NB4 (cell line): ENCODE measurements at regions not wholly inside any gene's neighbourhood (a gene's known extent, or its start where the extent isn't known, plus 50 kb on each side); places are given as distances from the start of the nearest gene placed in this dataset.

Experiments
- DNase-seq: peaks from one replicate; pipeline ENCODE4 v3.0.0; 2010; ENCODE audit warnings: low read depth
- H3K4me3 ChIP-seq: one replicate; pipeline ENCODE4 v1.5.1; 2011; ENCODE audit warnings: mild to moderate bottlenecking, low read depth, low read length, moderate library complexity
- MAX ChIP-seq: IDR thresholded peaks from 2 replicates; pipeline ENCODE4 v1.6.1; 2011; ENCODE audit warnings: low read depth, low read length
- MYC ChIP-seq: IDR thresholded peaks from 2 replicates; pipeline ENCODE4 v1.6.1; 2011; ENCODE audit warnings: low read depth, low read length
- POLR2A ChIP-seq: IDR thresholded peaks from 2 replicates; pipeline ENCODE4 v1.6.1; 2011; ENCODE audit warnings: mild to moderate bottlenecking; ENCODE audit not compliant: insufficient read length; ENCODE audit errors: extremely low read depth
- TF ChIP-seq, protein P1 (sequence below): IDR thresholded peaks from one replicate; pipeline ENCODE4 v1.5.1; 2012; ENCODE audit warnings: low read depth, low read length

DNA sequence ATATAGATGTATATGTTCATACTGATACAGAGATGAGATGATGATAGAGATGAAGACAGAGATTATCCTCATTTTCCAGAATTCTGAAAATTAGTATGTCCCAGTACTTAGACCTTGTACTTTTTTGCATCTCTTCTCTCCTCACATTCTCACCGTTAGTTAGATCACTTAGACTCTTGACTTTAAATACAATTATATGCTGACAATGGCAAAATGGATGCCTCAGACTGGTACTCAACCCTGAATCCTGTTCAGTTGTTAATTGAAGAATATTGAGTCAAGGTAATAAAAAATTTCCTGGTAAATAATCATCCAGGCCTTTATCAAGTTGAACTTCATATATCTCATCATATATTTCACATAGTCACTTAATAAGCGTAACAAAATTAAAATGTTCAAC is 505.4 kb downstream of the EFNA5 start:
- DNase-seq, result no peak
- H3K4me3 ChIP-seq, result no peak overlapping the region
- TF ChIP-seq MYC (no peak), POLR2A (no peak), MAX (no peak)
- TF ChIP-seq, protein P1, sequence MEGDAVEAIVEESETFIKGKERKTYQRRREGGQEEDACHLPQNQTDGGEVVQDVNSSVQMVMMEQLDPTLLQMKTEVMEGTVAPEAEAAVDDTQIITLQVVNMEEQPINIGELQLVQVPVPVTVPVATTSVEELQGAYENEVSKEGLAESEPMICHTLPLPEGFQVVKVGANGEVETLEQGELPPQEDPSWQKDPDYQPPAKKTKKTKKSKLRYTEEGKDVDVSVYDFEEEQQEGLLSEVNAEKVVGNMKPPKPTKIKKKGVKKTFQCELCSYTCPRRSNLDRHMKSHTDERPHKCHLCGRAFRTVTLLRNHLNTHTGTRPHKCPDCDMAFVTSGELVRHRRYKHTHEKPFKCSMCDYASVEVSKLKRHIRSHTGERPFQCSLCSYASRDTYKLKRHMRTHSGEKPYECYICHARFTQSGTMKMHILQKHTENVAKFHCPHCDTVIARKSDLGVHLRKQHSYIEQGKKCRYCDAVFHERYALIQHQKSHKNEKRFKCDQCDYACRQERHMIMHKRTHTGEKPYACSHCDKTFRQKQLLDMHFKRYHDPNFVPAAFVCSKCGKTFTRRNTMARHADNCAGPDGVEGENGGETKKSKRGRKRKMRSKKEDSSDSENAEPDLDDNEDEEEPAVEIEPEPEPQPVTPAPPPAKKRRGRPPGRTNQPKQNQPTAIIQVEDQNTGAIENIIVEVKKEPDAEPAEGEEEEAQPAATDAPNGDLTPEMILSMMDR, result no peak

DNA sequence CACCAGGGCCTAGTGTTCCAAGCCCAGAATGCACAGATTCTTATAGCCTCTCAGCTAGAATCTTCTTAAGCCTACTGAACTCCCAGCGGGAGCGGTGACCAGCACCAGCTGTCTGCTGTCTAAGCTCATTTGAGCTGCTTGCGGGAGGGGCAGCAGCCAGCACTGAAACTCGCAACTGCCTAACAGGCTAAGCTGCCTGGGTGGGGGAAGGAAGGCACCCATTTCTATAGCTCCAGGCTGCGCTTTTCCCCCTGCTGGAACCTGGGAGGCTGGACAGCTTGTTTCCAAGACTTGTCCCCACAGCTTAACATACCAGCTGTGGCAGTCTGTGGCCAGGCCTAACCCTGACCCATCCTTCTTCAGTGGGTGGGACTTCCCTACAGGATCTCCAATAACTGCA is 512.9 kb downstream of the EFNA5 start:
- no peak for TF ChIP-seq POLR2A
- no peak for TF ChIP-seq MYC
- TF ChIP-seq MAX, result no peak
- H3K4me3 ChIP-seq, result no peak overlapping the region
- DNase-seq, result no peak

DNA sequence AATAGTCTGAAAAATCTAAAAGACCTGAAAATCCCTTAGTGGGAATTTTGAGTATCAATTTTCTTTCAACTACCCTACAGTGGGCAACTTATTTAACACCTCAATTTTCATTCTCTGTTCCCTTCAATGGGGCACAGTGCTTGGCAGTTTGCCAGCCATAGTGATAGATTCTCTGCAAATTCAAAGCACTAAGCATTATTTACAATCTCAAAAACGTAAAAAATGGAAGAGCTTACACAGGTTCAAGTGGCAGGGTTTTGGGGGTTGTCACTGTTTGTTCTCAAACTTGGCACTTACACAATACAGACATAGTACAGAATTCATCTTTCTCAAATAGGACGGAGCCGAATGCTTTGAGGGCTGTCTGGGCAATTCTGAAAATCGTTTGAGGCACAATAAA is 515.0 kb downstream of the EFNA5 start:
- H3K4me3 ChIP-seq, result no peak overlapping the region
- TF ChIP-seq MAX (no peak), MYC (no peak), POLR2A (no peak)
- TF ChIP-seq, protein P1, result no peak
- no peak for DNase-seq

DNA sequence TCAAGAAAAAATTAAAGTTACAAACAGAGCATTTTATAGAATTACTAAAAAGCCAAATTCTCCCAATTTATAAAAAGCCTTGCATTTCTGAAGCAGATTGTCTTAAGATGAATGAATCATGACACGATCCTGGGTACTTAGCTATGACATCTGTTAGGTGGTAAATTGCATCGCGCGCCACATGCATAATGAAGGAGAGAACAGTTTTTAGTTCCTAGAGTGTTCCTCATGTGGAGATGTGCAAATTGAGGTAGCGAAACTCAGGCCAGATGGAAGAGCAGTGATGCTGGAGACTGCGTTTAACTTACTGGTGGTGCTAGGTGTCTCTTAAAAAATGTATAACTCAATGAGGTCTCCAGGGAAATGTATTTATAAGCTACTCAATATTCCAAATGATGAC is 516.1 kb downstream of the EFNA5 start:
- TF ChIP-seq, protein P1, result no peak
- TF ChIP-seq MAX (no peak), POLR2A (no peak), MYC (no peak)
- no peak overlapping the region for H3K4me3 ChIP-seq
- DNase-seq, result no peak

DNA sequence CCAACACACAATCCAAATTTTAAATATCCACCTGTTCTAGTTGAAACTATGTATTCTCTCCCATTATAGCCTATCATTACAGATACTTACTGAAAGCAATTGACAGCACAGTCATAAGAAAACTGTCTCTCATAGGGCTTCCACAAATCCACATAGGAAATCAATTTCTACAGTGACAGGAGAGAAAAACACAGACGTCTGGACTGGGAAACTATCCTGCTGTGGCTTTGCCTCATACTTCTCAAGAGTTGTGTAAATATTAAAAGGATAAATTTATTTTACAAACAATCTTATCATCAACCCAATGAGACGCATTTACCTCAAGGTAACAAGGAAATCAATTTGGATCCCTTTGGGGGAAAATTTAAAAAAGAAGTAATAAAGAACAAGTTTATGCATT is 517.5 kb downstream of the EFNA5 start:
- DNase-seq, result no peak
- TF ChIP-seq, protein P1, result no peak
- TF ChIP-seq POLR2A, result no peak
- TF ChIP-seq MYC, result no peak
- no peak for TF ChIP-seq MAX
- H3K4me3 ChIP-seq, result no peak overlapping the region

GRCh38 chr5:107149243-107150005 is 521.3 kb downstream of the EFNA5 start:
- H3K4me3 ChIP-seq, result no peak overlapping the region
- TF ChIP-seq, protein P1, result no peak
- TF ChIP-seq POLR2A (no peak), MYC (no peak)
- DNase-seq, result no peak
